GM12878 (cell line): ENCODE measurements at regions not wholly inside any gene's neighbourhood (a gene's known extent, or its start where the extent isn't known, plus 50 kb on each side); places are given as distances from the start of the nearest gene placed in this dataset.

Experiments used
- ATAC-seq: fragments of 200-7000 bp; cut with Tn5 transposase; 3 replicates; pipeline ENCODE4 v1.9.1; 2020; ENCODE audit warnings: mild to moderate bottlenecking, moderate library complexity
- BruUV-seq: library from RNA; stranded (reverse); fragments of 400-500 nt; replicated peaks from 2 replicates; lab custom pipeline; 2021; lab: Mats Ljungman, UMichigan
- CTCF ChIA-PET: fragments of 300-600 bp; sonication (Branson Sonifier 250); formaldehyde crosslinking; extraction: SDS; loops from one replicate; lab custom pipeline; 2021; ENCODE audit warnings: inconsistent platforms; lab: Yijun Ruan, JAX
- POLR2A ChIA-PET: fragments of 350-600 bp; formaldehyde crosslinking; extraction: SDS; loops from one replicate; lab custom pipeline; 2021; ENCODE audit warnings: inconsistent platforms; lab: Charles Lee
- RAD21 ChIA-PET: fragments of 300-600 bp; sonication (Branson Sonifier 250); formaldehyde crosslinking; loops from one replicate; lab custom pipeline; 2023; ENCODE audit warnings: antibody characterized with exemption; ENCODE audit not compliant: unreplicated experiment; lab: Charles Lee
- SMC1A ChIA-PET: fragments of 300-600 bp; sonication (Branson Sonifier 250); formaldehyde crosslinking; loops from one replicate; lab custom pipeline; 2023; ENCODE audit not compliant: unreplicated experiment, uncharacterized antibody; lab: Charles Lee
- DNase-seq: peaks from one replicate; pipeline ENCODE4 v3.0.0-alpha.2; 2011; ENCODE audit warnings: low read depth, low spot score
- FAIRE-seq: peaks from 3 replicates; lab custom pipeline; 2011; peaks lifted over from hg19 to GRCh38; lab: Jason Lieb, UNC
- H2AFZ ChIP-seq: 2 replicates; pipeline ENCODE4 v1.6.0; 2011; ENCODE audit warnings: low read depth, low read length, control low read depth; ENCODE audit not compliant: control insufficient read depth
- H3K27ac ChIP-seq: 2 replicates; pipeline ENCODE4 v1.5.1; 2011; ENCODE audit warnings: control low read depth; ENCODE audit not compliant: control insufficient read depth, insufficient read depth
- H3K27me3 ChIP-seq, 2 experiments: replicated peaks in 1 of 2; 2 replicates each; pipeline versions ENCODE4 v1.6.0 to v1.6.1; 2011; ENCODE audit warnings: low read length in 1 of 2; ENCODE audit not compliant: control insufficient read depth in 2 of 2, insufficient read depth in 2 of 2
- H3K36me3 ChIP-seq, 2 experiments: 2 replicates each; pipeline ENCODE4 v1.5.1; 2011; ENCODE audit warnings: low read length in 1 of 2; ENCODE audit not compliant: control insufficient read depth in 2 of 2, insufficient read depth in 2 of 2
- H3K4me1 ChIP-seq: 2 replicates; pipeline ENCODE4 v1.6.1; 2011; ENCODE audit warnings: mild to moderate bottlenecking, low read length, moderate library complexity, mixed read lengths; ENCODE audit not compliant: control insufficient read depth, insufficient read depth
- H3K4me2 ChIP-seq: 2 replicates; pipeline ENCODE4 v1.6.0; 2011; ENCODE audit warnings: control low read depth; ENCODE audit not compliant: control insufficient read depth, insufficient read depth
- H3K4me3 ChIP-seq: fragments of 200-600 bp; sonication (generic); 2 replicates; pipeline ENCODE4 v1.5.1; 2016
- H3K79me2 ChIP-seq: 2 replicates; pipeline ENCODE4 v1.6.0; 2011; ENCODE audit warnings: low read length; ENCODE audit not compliant: control insufficient read depth, insufficient read depth
- H3K9ac ChIP-seq: 2 replicates; pipeline ENCODE4 v1.8.0; 2011; ENCODE audit warnings: low read length, control low read depth, mixed read lengths; ENCODE audit not compliant: control insufficient read depth, insufficient read depth
- H3K9me3 ChIP-seq: replicated peaks from 3 replicates; pipeline ENCODE4 v1.5.1; 2011; ENCODE audit warnings: mild to moderate bottlenecking, low read length; ENCODE audit not compliant: control insufficient read depth, insufficient read depth
- H4K20me1 ChIP-seq: 2 replicates; pipeline ENCODE4 v1.6.0; 2011; ENCODE audit not compliant: control insufficient read depth, insufficient read depth
- ASH2L ChIP-seq: fragments of 300-600, 200-600 bp; sonication (generic); IDR thresholded peaks from 2 replicates; pipeline ENCODE4 v1.6.1; 2017; ENCODE audit warnings: low read depth, mild to moderate bottlenecking, borderline replicate concordance
- BRCA1 ChIP-seq: IDR thresholded peaks from 2 replicates; pipeline ENCODE4 v1.6.1; 2011; ENCODE audit warnings: low read depth, low read length, improper control_type of control experiment
- CEBPB ChIP-seq, 2 experiments: fragments of 150-350 bp in 1 of 2; IDR thresholded peaks; 2 replicates each; pipeline ENCODE4 v1.6.1; 2012 to 2014; ENCODE audit warnings: low read depth in 2 of 2, low read length in 2 of 2, borderline replicate concordance in 1 of 2, inconsistent platforms in 1 of 2
- HSF1 ChIP-seq: fragments of 150-350 bp; IDR thresholded peaks from 2 replicates; pipeline ENCODE4 v1.6.1; 2014; ENCODE audit warnings: mild to moderate bottlenecking, low read depth, low read length
- JUNB ChIP-seq: IDR thresholded peaks from 2 replicates; pipeline ENCODE4 v1.6.1; 2016; ENCODE audit warnings: antibody characterized with exemption, mild to moderate bottlenecking
- MLLT1 ChIP-seq: fragments of 450-650 bp; IDR thresholded peaks from 2 replicates; pipeline ENCODE4 v1.6.1; 2016; ENCODE audit warnings: mild to moderate bottlenecking
- NFYB ChIP-seq: IDR thresholded peaks from 2 replicates; pipeline ENCODE4 v1.6.1; 2011; ENCODE audit warnings: low read depth, mild to moderate bottlenecking, low read length, improper control_type of control experiment, moderate library complexity; ENCODE audit not compliant: insufficient read depth
- NR2F1 ChIP-seq: fragments of 450-650 bp; conservative IDR thresholded peaks from 2 replicates; pipeline ENCODE4 v1.6.1; 2017; ENCODE audit warnings: mild to moderate bottlenecking
- RAD21 ChIP-seq: IDR thresholded peaks from 2 replicates; pipeline ENCODE4 v1.6.1; 2011; ENCODE audit warnings: mild to moderate bottlenecking, low read depth, low read length, moderate library complexity; ENCODE audit not compliant: insufficient read depth
- RAD51 ChIP-seq: fragments of 450-650 bp; IDR thresholded peaks from 2 replicates; pipeline ENCODE4 v1.6.1; 2016; ENCODE audit warnings: moderate library complexity, mild to moderate bottlenecking, inconsistent platforms
- RELA ChIP-seq: fragments of 450-650 bp; IDR thresholded peaks from 2 replicates; pipeline ENCODE4 v1.8.0; 2014; ENCODE audit warnings: borderline replicate concordance; ENCODE audit not compliant: partially characterized antibody
- RELB ChIP-seq: fragments of 450-650 bp; IDR thresholded peaks from 2 replicates; pipeline ENCODE4 v1.6.1; 2017; ENCODE audit warnings: low read depth, mild to moderate bottlenecking, moderate library complexity
- TARDBP ChIP-seq: IDR thresholded peaks from 2 replicates; pipeline ENCODE4 v1.6.1; 2016; ENCODE audit warnings: borderline replicate concordance
- TBL1XR1 ChIP-seq: IDR thresholded peaks from 2 replicates; pipeline ENCODE4 v1.6.1; 2012; ENCODE audit warnings: low read depth, low read length, improper control_type of control experiment
- TCF3 ChIP-seq: IDR thresholded peaks from 2 replicates; pipeline ENCODE4 v1.6.1; 2012; ENCODE audit warnings: low read depth, mild to moderate bottlenecking, low read length, borderline replicate concordance; ENCODE audit not compliant: insufficient read depth
- TCF7 ChIP-seq: IDR thresholded peaks from 2 replicates; pipeline ENCODE4 v1.6.1; 2014; ENCODE audit warnings: antibody characterized with exemption, borderline replicate concordance
- ZBED1 ChIP-seq: IDR thresholded peaks from 2 replicates; pipeline ENCODE4 v1.6.1; 2016; ENCODE audit warnings: borderline replicate concordance
- ZNF622 ChIP-seq: fragments of 450-650 bp; IDR thresholded peaks from 2 replicates; pipeline ENCODE4 v1.6.1; 2017; ENCODE audit warnings: mild to moderate bottlenecking, inconsistent platforms
- WGBS: methylation state at CpG from one replicate; pipeline ENCODE4 v1.1.6; 2016; ENCODE audit warnings: low lambda C conversion rate; ENCODE audit not compliant: insufficient replicate concordance, insufficient coverage; ENCODE audit errors: missing lambda C conversion rate; 5-methylcytosine and 5-hydroxymethylcytosine counted together
- in situ Hi-C: fragments of 300-500 bp; cut with MboI; formaldehyde crosslinking; loops from 9 replicates; pipeline ENCODE4 v1.14.3; 2018; ENCODE audit warnings: mixed read lengths
- intact Hi-C: fragments of 100-400 bp; cut with micrococcal nuclease; formaldehyde crosslinking; loops from one replicate; pipeline ENCODE4 v1.14.2; 2022; ENCODE audit not compliant: unreplicated experiment

DNA sequence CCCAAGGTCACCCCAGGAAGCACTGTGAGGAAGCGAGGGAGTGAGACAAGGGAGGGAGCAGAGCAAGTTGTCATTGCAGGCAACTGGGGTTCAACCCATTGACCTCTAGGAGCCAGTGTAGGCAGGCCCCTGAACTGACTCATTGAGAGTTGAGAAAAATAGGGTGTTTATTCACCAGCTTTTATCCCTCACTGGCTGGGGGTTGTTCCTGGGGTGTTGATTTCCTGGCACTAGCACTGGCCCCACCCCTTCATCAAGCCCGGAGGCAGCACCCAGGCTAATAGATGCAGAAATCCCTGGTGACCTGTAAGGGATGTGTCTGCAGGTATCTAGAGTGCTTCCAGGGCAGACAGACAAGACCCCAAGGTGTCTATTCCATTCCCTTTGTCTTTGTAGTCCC, 183.9 kb downstream of the ARRDC4 start:
- no peaks in the 10 kb centered on the region for H4K20me1 ChIP-seq
- H3K27ac ChIP-seq: no peak overlapping the region
- no peaks in the 10 kb centered on the region for H3K4me1 ChIP-seq
- ChIA-PET SMC1A (no interaction called here), CTCF (no interaction called here), RAD21 (no interaction called here), POLR2A (no interaction called here)
- no peak for DNase-seq
- intact Hi-C loops: no loop called here
- H3K9me3 ChIP-seq: no peaks in the 10 kb centered on the region
- in situ Hi-C loops: no loop called here
- FAIRE-seq: no peak
- no peaks in the 10 kb centered on the region for H3K36me3 ChIP-seq
- H3K4me3 ChIP-seq: no peak overlapping the region
- no TSS peak for BruUV-seq
- TF ChIP-seq ZNF622: no peak
- no peak for TF ChIP-seq TARDBP
- TF ChIP-seq NFYB: no peak
- no peak for TF ChIP-seq JUNB
- no peak for TF ChIP-seq TCF3
- TF ChIP-seq RAD21: no peak
- TF ChIP-seq BRCA1: no peak
- TF ChIP-seq CEBPB (IDR thresholded peaks at IDR 0.05; ENCODE audit: borderline replicate concordance in 1 of 2, low read depth in 2 of 2, low read length in 2 of 2): no peak
- no peak for TF ChIP-seq TCF7
- TF ChIP-seq MLLT1: no peak
- TF ChIP-seq RELB: no peak
- no peak for TF ChIP-seq NR2F1
- TF ChIP-seq ASH2L: no peak
- TF ChIP-seq RAD51: no peak
- TF ChIP-seq RELA: no peak
- no peak for TF ChIP-seq ZBED1
- TF ChIP-seq TBL1XR1: no peak
- no peak for TF ChIP-seq HSF1
- 0% methylated on average over 2 of the region's 2 CpGs for WGBS
- no peak overlapping the region for H3K9ac ChIP-seq
- H3K4me2 ChIP-seq: no peak overlapping the region
- H3K27me3 ChIP-seq: no peaks in the 10 kb centered on the region
- H3K79me2 ChIP-seq: no peaks in the 10 kb centered on the region
- H2AFZ ChIP-seq: no peak overlapping the region
- ATAC-seq: no peak
